GM12878 (cell line): ENCODE measurements at regions not wholly inside any gene's neighbourhood (a gene's known extent, or its start where the extent isn't known, plus 50 kb on each side); places are given as distances from the start of the nearest gene placed in this dataset.

ENCODE experiments used
- ATAC-seq: fragments of 200-7000 bp; cut with Tn5 transposase; 3 replicates; pipeline ENCODE4 v1.9.1; 2020; ENCODE audit warnings: mild to moderate bottlenecking, moderate library complexity
- BruUV-seq: library from RNA; stranded (reverse); fragments of 400-500 nt; replicated peaks from 2 replicates; lab custom pipeline; 2021; lab: Mats Ljungman, UMichigan
- CTCF ChIA-PET: fragments of 300-600 bp; sonication (Branson Sonifier 250); formaldehyde crosslinking; extraction: SDS; loops from one replicate; lab custom pipeline; 2021; ENCODE audit warnings: inconsistent platforms; lab: Yijun Ruan, JAX
- POLR2A ChIA-PET: fragments of 350-600 bp; formaldehyde crosslinking; extraction: SDS; loops from one replicate; lab custom pipeline; 2021; ENCODE audit warnings: inconsistent platforms; lab: Charles Lee
- RAD21 ChIA-PET: fragments of 300-600 bp; sonication (Branson Sonifier 250); formaldehyde crosslinking; loops from one replicate; lab custom pipeline; 2023; ENCODE audit warnings: antibody characterized with exemption; ENCODE audit not compliant: unreplicated experiment; lab: Charles Lee
- SMC1A ChIA-PET: fragments of 300-600 bp; sonication (Branson Sonifier 250); formaldehyde crosslinking; loops from one replicate; lab custom pipeline; 2023; ENCODE audit not compliant: unreplicated experiment, uncharacterized antibody; lab: Charles Lee
- DNase-seq: peaks from one replicate; pipeline ENCODE4 v3.0.0-alpha.2; 2011; ENCODE audit warnings: low read depth, low spot score
- FAIRE-seq: peaks from 3 replicates; lab custom pipeline; 2011; peaks lifted over from hg19 to GRCh38; lab: Jason Lieb, UNC
- H2AFZ ChIP-seq: 2 replicates; pipeline ENCODE4 v1.6.0; 2011; ENCODE audit warnings: low read depth, low read length, control low read depth; ENCODE audit not compliant: control insufficient read depth
- H3K27ac ChIP-seq: 2 replicates; pipeline ENCODE4 v1.5.1; 2011; ENCODE audit warnings: control low read depth; ENCODE audit not compliant: control insufficient read depth, insufficient read depth
- H3K27me3 ChIP-seq, 2 experiments: replicated peaks in 1 of 2; 2 replicates each; pipeline versions ENCODE4 v1.6.0 to v1.6.1; 2011; ENCODE audit warnings: low read length in 1 of 2; ENCODE audit not compliant: control insufficient read depth in 2 of 2, insufficient read depth in 2 of 2
- H3K36me3 ChIP-seq, 2 experiments: 2 replicates each; pipeline ENCODE4 v1.5.1; 2011; ENCODE audit warnings: low read length in 1 of 2; ENCODE audit not compliant: control insufficient read depth in 2 of 2, insufficient read depth in 2 of 2
- H3K4me1 ChIP-seq: 2 replicates; pipeline ENCODE4 v1.6.1; 2011; ENCODE audit warnings: mild to moderate bottlenecking, low read length, moderate library complexity, mixed read lengths; ENCODE audit not compliant: control insufficient read depth, insufficient read depth
- H3K4me2 ChIP-seq: 2 replicates; pipeline ENCODE4 v1.6.0; 2011; ENCODE audit warnings: control low read depth; ENCODE audit not compliant: control insufficient read depth, insufficient read depth
- H3K4me3 ChIP-seq: fragments of 200-600 bp; sonication (generic); 2 replicates; pipeline ENCODE4 v1.5.1; 2016
- H3K79me2 ChIP-seq: 2 replicates; pipeline ENCODE4 v1.6.0; 2011; ENCODE audit warnings: low read length; ENCODE audit not compliant: control insufficient read depth, insufficient read depth
- H3K9ac ChIP-seq: 2 replicates; pipeline ENCODE4 v1.8.0; 2011; ENCODE audit warnings: low read length, control low read depth, mixed read lengths; ENCODE audit not compliant: control insufficient read depth, insufficient read depth
- H3K9me3 ChIP-seq: replicated peaks from 3 replicates; pipeline ENCODE4 v1.5.1; 2011; ENCODE audit warnings: mild to moderate bottlenecking, low read length; ENCODE audit not compliant: control insufficient read depth, insufficient read depth
- H4K20me1 ChIP-seq: 2 replicates; pipeline ENCODE4 v1.6.0; 2011; ENCODE audit not compliant: control insufficient read depth, insufficient read depth
- BACH1 ChIP-seq: fragments of 450-650 bp; IDR thresholded peaks from 2 replicates; pipeline ENCODE4 v1.6.1; 2017; ENCODE audit warnings: mild to moderate bottlenecking, borderline replicate concordance
- BHLHE40 ChIP-seq, 2 experiments: fragments of 450-650 bp in 1 of 2; IDR thresholded peaks; 2 replicates each; pipeline ENCODE4 v1.6.1; 2011 to 2017; ENCODE audit warnings: low read depth in 2 of 2, borderline replicate concordance in 1 of 2, improper control_type of control experiment in 1 of 2, low read length in 1 of 2, mild to moderate bottlenecking in 1 of 2
- MYB ChIP-seq: fragments of 150-350 bp; IDR thresholded peaks from 2 replicates; pipeline ENCODE4 v1.6.1; 2014; ENCODE audit warnings: mild to moderate bottlenecking, low read depth, low read length, borderline replicate concordance
- SMAD1 ChIP-seq: fragments of 450-650 bp; IDR thresholded peaks from 2 replicates; pipeline ENCODE4 v1.6.1; 2018; ENCODE audit warnings: mild to moderate bottlenecking, low read depth; ENCODE audit not compliant: partially characterized antibody
- SRF ChIP-seq, 2 experiments: IDR thresholded peaks; 2 replicates each; pipeline ENCODE4 v1.6.1; 2011; ENCODE audit warnings: low read depth in 2 of 2, low read length in 2 of 2, mild to moderate bottlenecking in 1 of 2, moderate library complexity in 1 of 2
- TBL1XR1 ChIP-seq: IDR thresholded peaks from 2 replicates; pipeline ENCODE4 v1.6.1; 2012; ENCODE audit warnings: low read depth, low read length, improper control_type of control experiment
- ZNF592 ChIP-seq: fragments of 450-650 bp; IDR thresholded peaks from 2 replicates; pipeline ENCODE4 v1.6.1; 2017; ENCODE audit warnings: mild to moderate bottlenecking, moderate library complexity
- WGBS: methylation state at CpG from one replicate; pipeline ENCODE4 v1.1.6; 2016; ENCODE audit warnings: low lambda C conversion rate; ENCODE audit not compliant: insufficient replicate concordance, insufficient coverage; ENCODE audit errors: missing lambda C conversion rate; 5-methylcytosine and 5-hydroxymethylcytosine counted together
- in situ Hi-C: fragments of 300-500 bp; cut with MboI; formaldehyde crosslinking; loops from 9 replicates; pipeline ENCODE4 v1.14.3; 2018; ENCODE audit warnings: mixed read lengths
- intact Hi-C: fragments of 100-400 bp; cut with micrococcal nuclease; formaldehyde crosslinking; loops from one replicate; pipeline ENCODE4 v1.14.2; 2022; ENCODE audit not compliant: unreplicated experiment
- TF ChIP-seq, protein P1 (sequence below): fragments of 450-650 bp; formaldehyde crosslinking; IDR thresholded peaks from 2 replicates; pipeline ENCODE4 v1.5.0; 2022; ENCODE audit warnings: mild to moderate bottlenecking, missing genetic modification characterization
- TF ChIP-seq, protein P2 (sequence below): fragments of 450-650 bp; IDR thresholded peaks from 2 replicates; pipeline ENCODE4 v1.6.1; 2016; ENCODE audit warnings: mild to moderate bottlenecking

DNA sequence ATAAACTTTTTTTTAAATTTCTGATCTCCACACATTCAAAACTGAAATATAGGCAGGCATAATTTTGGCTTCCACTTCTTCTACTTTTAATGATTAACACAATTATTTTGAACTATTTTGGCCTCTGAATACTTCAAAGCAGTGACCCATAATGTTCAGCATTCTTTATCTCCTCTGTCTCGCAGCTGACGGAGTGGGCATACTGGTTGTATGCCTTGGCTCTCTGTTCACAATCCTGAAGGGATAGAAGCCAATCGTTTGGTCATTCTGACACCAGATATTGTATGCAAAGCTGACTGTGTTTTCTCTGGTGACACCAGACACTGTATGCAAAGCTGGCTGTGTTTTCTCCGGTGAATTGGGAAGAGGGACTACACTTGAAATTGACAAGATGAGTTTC, 833.0 kb downstream of the EFNB2 start:
- ATAC-seq = no peak
- Histone ChIP-seq H3K9ac (no peak overlapping the region), H3K4me2 (no peak overlapping the region), H4K20me1 (no peaks in the 10 kb centered on the region), H3K4me3 (no peak overlapping the region), H3K79me2 (no peaks in the 10 kb centered on the region)
- in situ Hi-C loops = no loop called here
- 6% methylated on average over 4 of the region's 4 CpGs for WGBS
- ChIA-PET RAD21 (no interaction called here), POLR2A (no interaction called here)
- no peak for TF ChIP-seq SRF (IDR thresholded peaks at IDR 0.05; ENCODE audit: low read depth in 2 of 2, low read length in 2 of 2)
- TF ChIP-seq TBL1XR1 = no peak
- TF ChIP-seq, all 136 proteins: peak for 0
- Histone ChIP-seq H3K4me1 (no peaks in the 10 kb centered on the region), H3K27ac (no peak overlapping the region), H3K36me3 (no peaks in the 10 kb centered on the region), H3K9me3 (no peaks in the 10 kb centered on the region), H2AFZ (no peak overlapping the region), H3K27me3 (no peaks in the 10 kb centered on the region)
- intact Hi-C loops = no loop called here
- no TSS peak for BruUV-seq
- SMC1A ChIA-PET = interaction anchor here (1.7 kb wide), 1 partner anchor 13 kb away, joined by 4 read pairs; no protein-coding TSS in a partner anchor
- no peak for DNase-seq
- CTCF ChIA-PET = no interaction called here
- no peak for FAIRE-seq

DNA sequence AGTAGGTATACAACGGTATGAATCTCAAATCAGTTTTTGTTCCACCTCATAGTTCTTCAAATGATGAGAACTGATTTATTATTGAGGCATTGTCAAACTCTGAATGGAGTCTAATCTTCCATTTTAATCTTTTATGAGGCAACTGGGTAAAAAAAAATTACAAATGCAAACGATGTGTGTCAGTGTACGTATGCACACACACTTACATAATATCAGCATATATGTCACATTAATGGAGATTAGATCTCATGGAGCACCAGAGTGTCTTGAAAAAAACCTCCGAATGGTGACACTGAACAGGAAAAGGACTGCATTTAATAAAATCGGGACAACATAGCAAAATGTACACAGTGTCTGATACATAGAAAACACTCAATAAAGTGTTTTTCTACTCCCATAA, 842.7 kb downstream of the EFNB2 start:
- BruUV-seq = no TSS peak
- no peaks in the 10 kb centered on the region for H3K79me2 ChIP-seq
- no peaks in the 10 kb centered on the region for H3K9me3 ChIP-seq
- H3K9ac ChIP-seq = no peak overlapping the region
- WGBS = 9% methylated on average over 5 of the region's 5 CpGs
- no peak overlapping the region for H3K4me2 ChIP-seq
- ChIA-PET SMC1A (no interaction called here), POLR2A (no interaction called here), CTCF (no interaction called here), RAD21 (no interaction called here)
- H3K36me3 ChIP-seq = no peaks in the 10 kb centered on the region
- H3K4me3 ChIP-seq = no peak overlapping the region
- no peak overlapping the region for H3K27ac ChIP-seq
- in situ Hi-C loops = no loop called here
- ATAC-seq (no peak), FAIRE-seq (no peak), DNase-seq (no peak)
- intact Hi-C loops = no loop called here
- no peaks in the 10 kb centered on the region for H4K20me1 ChIP-seq
- no peak overlapping the region for H2AFZ ChIP-seq
- H3K27me3 ChIP-seq = no peaks in the 10 kb centered on the region
- H3K4me1 ChIP-seq = no peaks in the 10 kb centered on the region
- no peak for TF ChIP-seq ZNF592
- TF ChIP-seq BHLHE40 (IDR thresholded peaks at IDR 0.05; ENCODE audit: borderline replicate concordance in 1 of 2, low read depth in 2 of 2, low read length in 1 of 2) = no peak
- TF ChIP-seq MYB = no peak
- TF ChIP-seq, protein P1, sequence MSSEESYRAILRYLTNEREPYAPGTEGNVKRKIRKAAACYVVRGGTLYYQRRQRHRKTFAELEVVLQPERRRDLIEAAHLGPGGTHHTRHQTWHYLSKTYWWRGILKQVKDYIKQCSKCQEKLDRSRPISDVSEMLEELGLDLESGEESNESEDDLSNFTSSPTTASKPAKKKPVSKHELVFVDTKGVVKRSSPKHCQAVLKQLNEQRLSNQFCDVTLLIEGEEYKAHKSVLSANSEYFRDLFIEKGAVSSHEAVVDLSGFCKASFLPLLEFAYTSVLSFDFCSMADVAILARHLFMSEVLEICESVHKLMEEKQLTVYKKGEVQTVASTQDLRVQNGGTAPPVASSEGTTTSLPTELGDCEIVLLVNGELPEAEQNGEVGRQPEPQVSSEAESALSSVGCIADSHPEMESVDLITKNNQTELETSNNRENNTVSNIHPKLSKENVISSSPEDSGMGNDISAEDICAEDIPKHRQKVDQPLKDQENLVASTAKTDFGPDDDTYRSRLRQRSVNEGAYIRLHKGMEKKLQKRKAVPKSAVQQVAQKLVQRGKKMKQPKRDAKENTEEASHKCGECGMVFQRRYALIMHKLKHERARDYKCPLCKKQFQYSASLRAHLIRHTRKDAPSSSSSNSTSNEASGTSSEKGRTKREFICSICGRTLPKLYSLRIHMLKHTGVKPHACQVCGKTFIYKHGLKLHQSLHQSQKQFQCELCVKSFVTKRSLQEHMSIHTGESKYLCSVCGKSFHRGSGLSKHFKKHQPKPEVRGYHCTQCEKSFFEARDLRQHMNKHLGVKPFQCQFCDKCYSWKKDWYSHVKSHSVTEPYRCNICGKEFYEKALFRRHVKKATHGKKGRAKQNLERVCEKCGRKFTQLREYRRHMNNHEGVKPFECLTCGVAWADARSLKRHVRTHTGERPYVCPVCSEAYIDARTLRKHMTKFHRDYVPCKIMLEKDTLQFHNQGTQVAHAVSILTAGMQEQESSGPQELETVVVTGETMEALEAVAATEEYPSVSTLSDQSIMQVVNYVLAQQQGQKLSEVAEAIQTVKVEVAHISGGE (CRISPR knock-in tag) = no peak
- TF ChIP-seq, protein P2, sequence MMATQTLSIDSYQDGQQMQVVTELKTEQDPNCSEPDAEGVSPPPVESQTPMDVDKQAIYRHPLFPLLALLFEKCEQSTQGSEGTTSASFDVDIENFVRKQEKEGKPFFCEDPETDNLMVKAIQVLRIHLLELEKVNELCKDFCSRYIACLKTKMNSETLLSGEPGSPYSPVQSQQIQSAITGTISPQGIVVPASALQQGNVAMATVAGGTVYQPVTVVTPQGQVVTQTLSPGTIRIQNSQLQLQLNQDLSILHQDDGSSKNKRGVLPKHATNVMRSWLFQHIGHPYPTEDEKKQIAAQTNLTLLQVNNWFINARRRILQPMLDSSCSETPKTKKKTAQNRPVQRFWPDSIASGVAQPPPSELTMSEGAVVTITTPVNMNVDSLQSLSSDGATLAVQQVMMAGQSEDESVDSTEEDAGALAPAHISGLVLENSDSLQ = no peak
- TF ChIP-seq BACH1 = no peak
- TF ChIP-seq SMAD1 = no peak
